Pancreas (tissue), 10 donors: ENCODE measurements at regions not wholly inside any gene's neighbourhood (a gene's known extent, or its start where the extent isn't known, plus 50 kb on each side); places are given as distances from the start of the nearest gene placed in this dataset.

Source experiments
- ATAC-seq, 4 donors: fragments of 200-7000 bp; cut with Tn5 transposase; one replicate each; pipeline versions ENCODE4 v1.8.0 to v1.9.1; 2020; ENCODE audit warnings: mild to moderate bottlenecking in 4 of 4, moderate library complexity in 4 of 4
- DNase-seq, 6 donors: peaks; one replicate each; pipeline ENCODE4 v3.0.0-alpha.2; 2020
- FAIRE-seq: peaks from 2 replicates; lab custom pipeline; 2012; peaks lifted over from hg19 to GRCh38; lab: Jason Lieb, UNC
- H3K27ac ChIP-seq, 4 donors: fragments of 200-600 bp; sonication (generic); 1 replicate in 3 of 4; 2 replicates in 1 of 4; pipeline versions ENCODE4 v1.5.0 to v1.8.0; 2020
- H3K27me3 ChIP-seq, 4 donors: fragments of 200-600 bp; one replicate each; pipeline ENCODE4 v1.8.0; 2021
- H3K36me3 ChIP-seq, 3 donors: fragments of 200-600 bp; sonication (generic) in 1 of 3; one replicate each; pipeline versions ENCODE4 v1.5.0 to v1.8.0; 2020 to 2021
- H3K4me1 ChIP-seq, 3 donors: fragments of 200-600 bp; one replicate each; pipeline ENCODE4 v1.8.0; 2021
- H3K4me3 ChIP-seq, 4 donors: fragments of 200-600 bp; sonication (generic) in 2 of 4; one replicate each; pipeline versions ENCODE4 v1.5.0 to v1.8.0; 2020 to 2021
- H3K9me3 ChIP-seq, 4 donors: fragments of 200-600 bp; one replicate each; pipeline ENCODE4 v1.8.0; 2021
- WGBS, 2 donors: extraction: QIAGEN DNeasy Blood & Tissue Kit; methylation state at CpG; one replicate each; pipeline ENCODE4 v1.1.7; 2013; 5-methylcytosine and 5-hydroxymethylcytosine counted together
- intact Hi-C, 3 donors: fragments of 100-400 bp; cut with DNase I; formaldehyde crosslinking; loops; one replicate each; pipeline versions ENCODE4 v1.11.1 to v1.14.2; 2022
- TF ChIP-seq, protein P1 (sequence below), 4 donors: fragments of 200-600 bp; sonication (generic) in 3 of 4; IDR thresholded peaks; one replicate each; pipeline versions ENCODE4 v1.5.0 to v1.8.0; 2021; ENCODE audit warnings: antibody characterized with exemption in 4 of 4
- donor health status: healthy with polysubstance abuse.
- donor health status: DM: no; HTN: no; CAD: no; lungs with moderate emphysema.
- donor health status: DM: no; HTN: no; CAD: no.
- donor health status: control.
- donor health status: control.
- donor health status: Bipolar disorder and iron deficiency.
- donor health status: DM: yes; HTN: yes; CAD: no.
- donor health status: DM: no; HTN: no; CAD: no.
- donor health status: DM: no; HTN: no; CAD: no.
- donor health status: DM: yes; HTN: yes; CAD: no.

DNA sequence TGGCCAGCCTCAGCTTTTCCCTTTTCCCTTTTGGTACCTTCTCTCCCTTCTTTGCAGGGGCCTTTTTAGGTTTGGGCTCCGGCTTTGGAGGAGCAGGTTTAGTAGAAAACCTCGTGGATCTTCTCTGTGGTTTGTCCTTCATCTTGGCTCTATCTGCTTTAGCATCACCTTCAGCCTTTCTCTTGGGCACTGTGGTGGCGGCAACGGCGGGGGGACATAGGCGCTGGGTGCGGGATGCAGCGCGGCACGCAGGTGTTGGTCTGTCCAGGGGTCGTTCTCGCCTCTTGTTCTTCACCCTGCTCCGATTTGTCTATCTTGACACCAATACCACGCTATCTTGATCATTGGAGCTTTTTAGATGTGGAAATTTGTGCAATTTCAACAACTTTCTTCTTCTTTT is 64.5 kb upstream of the SMAD3 start:
- no peak for ATAC-seq
- DNase-seq, result no peak
- H3K9me3 ChIP-seq, result no peaks in the 10 kb centered on the region
- no peaks in the 10 kb centered on the region for H3K4me1 ChIP-seq
- no peaks in the 10 kb centered on the region for H3K36me3 ChIP-seq
- no peak for FAIRE-seq
- TF ChIP-seq, protein P1, sequence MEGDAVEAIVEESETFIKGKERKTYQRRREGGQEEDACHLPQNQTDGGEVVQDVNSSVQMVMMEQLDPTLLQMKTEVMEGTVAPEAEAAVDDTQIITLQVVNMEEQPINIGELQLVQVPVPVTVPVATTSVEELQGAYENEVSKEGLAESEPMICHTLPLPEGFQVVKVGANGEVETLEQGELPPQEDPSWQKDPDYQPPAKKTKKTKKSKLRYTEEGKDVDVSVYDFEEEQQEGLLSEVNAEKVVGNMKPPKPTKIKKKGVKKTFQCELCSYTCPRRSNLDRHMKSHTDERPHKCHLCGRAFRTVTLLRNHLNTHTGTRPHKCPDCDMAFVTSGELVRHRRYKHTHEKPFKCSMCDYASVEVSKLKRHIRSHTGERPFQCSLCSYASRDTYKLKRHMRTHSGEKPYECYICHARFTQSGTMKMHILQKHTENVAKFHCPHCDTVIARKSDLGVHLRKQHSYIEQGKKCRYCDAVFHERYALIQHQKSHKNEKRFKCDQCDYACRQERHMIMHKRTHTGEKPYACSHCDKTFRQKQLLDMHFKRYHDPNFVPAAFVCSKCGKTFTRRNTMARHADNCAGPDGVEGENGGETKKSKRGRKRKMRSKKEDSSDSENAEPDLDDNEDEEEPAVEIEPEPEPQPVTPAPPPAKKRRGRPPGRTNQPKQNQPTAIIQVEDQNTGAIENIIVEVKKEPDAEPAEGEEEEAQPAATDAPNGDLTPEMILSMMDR (IDR thresholded peaks at IDR 0.05), result no peak
- intact Hi-C loops, result no loop called here
- H3K27ac ChIP-seq, result no peak overlapping the region
- H3K27me3 ChIP-seq, result no peaks in the 10 kb centered on the region
- WGBS, 2 donors, result 91 to 92% methylated on average over 14 of the region's 14 CpGs
- H3K4me3 ChIP-seq, result no peak overlapping the region

GRCh38 chr15:67002368-67002767 is 63.0 kb upstream of the SMAD3 start:
- H3K27ac ChIP-seq, result no peak overlapping the region
- TF ChIP-seq, protein P1 (IDR thresholded peaks at IDR 0.05), result no peak
- ATAC-seq, result no peak
- no peak for DNase-seq
- no peaks in the 10 kb centered on the region for H3K9me3 ChIP-seq
- no peaks in the 10 kb centered on the region for H3K36me3 ChIP-seq
- H3K4me1 ChIP-seq, result no peaks in the 10 kb centered on the region
- FAIRE-seq, result no peak
- no peaks in the 10 kb centered on the region for H3K27me3 ChIP-seq
- H3K4me3 ChIP-seq, result no peak overlapping the region
- intact Hi-C loops, result no loop called here

GRCh38 chr15:67003586-67003985 is 61.8 kb upstream of the SMAD3 start:
- no peaks in the 10 kb centered on the region for H3K4me1 ChIP-seq
- no peak for FAIRE-seq

GRCh38 chr15:67004142-67004541 is 61.3 kb upstream of the SMAD3 start:
- H3K9me3 ChIP-seq, result no peaks in the 10 kb centered on the region
- H3K27me3 ChIP-seq, result no peaks in the 10 kb centered on the region
- FAIRE-seq (no peak), ATAC-seq (no peak), DNase-seq (no peak)
- no peak overlapping the region for H3K4me3 ChIP-seq
- no peaks in the 10 kb centered on the region for H3K36me3 ChIP-seq
- intact Hi-C loops, result no loop called here
- H3K4me1 ChIP-seq, result peaks cover 0 to 2% (median 0%) of the 10 kb centered on the region in 3 donors
- 89 to 92% methylated on average over 3 of the region's 3 CpGs for WGBS, 2 donors
- TF ChIP-seq, protein P1 (IDR thresholded peaks at IDR 0.05), result no peak
- H3K27ac ChIP-seq, result no peak overlapping the region

More at GRCh38 chr15:67003586-67003985, 61.8 kb upstream of the SMAD3 start:
- H3K27me3 ChIP-seq, result no peaks in the 10 kb centered on the region
- no peaks in the 10 kb centered on the region for H3K9me3 ChIP-seq
- WGBS, 2 donors, result 94 to 96% methylated on average over 7 of the region's 7 CpGs
- H3K36me3 ChIP-seq, result no peaks in the 10 kb centered on the region
- H3K4me3 ChIP-seq, result no peak overlapping the region
- DNase-seq (no peak), ATAC-seq (no peak)
- intact Hi-C loops, result no loop called here
- no peak overlapping the region for H3K27ac ChIP-seq
- TF ChIP-seq, protein P1 (IDR thresholded peaks at IDR 0.05), result no peak

GRCh38 chr15:67005294-67005996 is 60.0 kb upstream of the SMAD3 start:
- Histone ChIP-seq H3K27me3 (no peaks in the 10 kb centered on the region), H3K36me3 (no peaks in the 10 kb centered on the region), H3K4me3 (no peak overlapping the region), H3K4me1 (peaks cover 4 to 8% (median 7%) of the 10 kb centered on the region in 3 donors), H3K9me3 (no peaks in the 10 kb centered on the region), H3K27ac (no peak overlapping the region)
- 92% methylated on average over 10 of the region's 10 CpGs for WGBS, 2 donors
- DNase-seq, result no peak
- TF ChIP-seq, protein P1 (IDR thresholded peaks at IDR 0.05), result no peak
- intact Hi-C loops, result no loop called here
- no peak for ATAC-seq
- FAIRE-seq, result no peak
